ENCODE measurements at regions not wholly inside any gene's neighbourhood (a gene's known extent, or its start where the extent isn't known, plus 50 kb on each side); places are given as distances from the start of the nearest gene placed in this dataset.
"Not testable (repeated sequence)": the region's sequence is repeated elsewhere in the genome, so short reads cannot be mapped to it uniquely, and the experiment has no call there.

DNA sequence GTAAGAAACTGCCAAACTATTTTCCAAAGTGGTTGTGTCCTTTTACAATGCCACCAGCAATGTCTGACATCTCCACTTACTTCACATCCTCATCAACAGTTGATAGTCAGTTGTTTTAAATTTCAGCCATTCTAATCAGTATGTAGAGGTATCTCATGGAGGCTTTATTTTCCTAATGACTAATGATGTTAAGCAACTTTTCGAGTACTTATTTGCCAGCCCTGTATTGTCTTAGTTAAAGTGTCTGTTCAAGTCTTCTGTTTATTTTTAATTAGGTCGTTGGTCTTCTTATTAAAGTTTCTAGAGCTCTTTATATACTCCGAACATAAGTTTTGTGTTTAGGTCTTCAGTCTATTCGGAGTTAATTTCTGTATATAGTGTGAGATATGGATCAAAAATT lies 54.9 kb upstream of the NBPF12 start:
- DNase-seq (ENCODE audit: low spot score); H3K4me1 ChIP-seq; H3K36me3 ChIP-seq; H3K27ac ChIP-seq; H3K4me3 ChIP-seq; H3K9me3 ChIP-seq; H3K27me3 ChIP-seq: not testable (repeated sequence)

DNA sequence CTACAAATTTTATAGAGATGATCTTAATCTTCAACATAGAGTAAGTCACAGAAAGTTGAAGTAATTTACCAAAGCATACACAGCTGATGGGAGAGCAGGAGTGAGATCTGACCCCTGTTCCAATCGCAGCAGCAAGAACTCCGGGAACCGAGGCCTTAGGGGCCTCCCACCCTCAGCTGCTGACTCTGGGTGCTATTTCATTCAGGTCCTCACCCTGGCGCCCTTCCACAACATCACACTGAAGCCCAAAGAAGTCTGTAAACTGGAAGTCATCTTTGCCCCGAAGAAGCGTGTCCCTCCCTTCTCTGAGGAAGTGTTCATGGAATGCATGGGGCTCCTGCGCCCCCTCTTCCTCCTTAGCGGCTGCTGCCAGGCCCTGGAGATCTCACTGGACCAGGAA lies 57.0 kb upstream of the NBPF12 start:
- DNase-seq (ENCODE audit: low spot score); H3K9me3 ChIP-seq; H3K27ac ChIP-seq; H3K4me3 ChIP-seq; H3K27me3 ChIP-seq; H3K36me3 ChIP-seq; H3K4me1 ChIP-seq: not testable (repeated sequence)

DNA sequence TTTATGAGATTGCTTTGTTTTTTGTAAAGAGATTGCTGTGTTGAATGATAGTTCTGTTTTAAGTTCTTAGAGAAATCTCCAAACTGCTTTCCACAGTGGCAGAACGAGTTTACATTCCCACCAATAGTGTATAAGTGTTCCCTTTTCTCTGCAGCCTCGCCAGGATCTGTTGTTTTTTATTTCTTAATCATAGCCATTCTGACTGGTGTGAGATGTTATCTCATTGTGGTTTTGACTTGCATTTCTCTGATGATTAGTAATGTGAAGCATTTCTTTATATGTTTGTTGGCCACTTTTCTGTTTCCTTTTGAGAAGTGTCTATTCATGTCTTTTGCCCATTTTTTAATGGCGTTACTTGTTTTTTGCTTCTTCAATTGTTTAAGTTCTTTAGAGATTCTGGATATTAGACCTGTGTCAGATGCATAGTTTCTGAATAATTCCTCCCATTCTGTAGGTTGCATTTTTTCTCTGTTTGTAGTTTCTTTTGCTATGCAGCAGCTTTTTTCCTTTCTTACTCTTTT lies 74.3 kb upstream of the NBPF12 start:
- H3K27ac ChIP-seq; H3K4me3 ChIP-seq; H3K36me3 ChIP-seq; H3K4me1 ChIP-seq; H3K9me3 ChIP-seq; H3K27me3 ChIP-seq; DNase-seq (ENCODE audit: low spot score): not testable (repeated sequence)

DNA sequence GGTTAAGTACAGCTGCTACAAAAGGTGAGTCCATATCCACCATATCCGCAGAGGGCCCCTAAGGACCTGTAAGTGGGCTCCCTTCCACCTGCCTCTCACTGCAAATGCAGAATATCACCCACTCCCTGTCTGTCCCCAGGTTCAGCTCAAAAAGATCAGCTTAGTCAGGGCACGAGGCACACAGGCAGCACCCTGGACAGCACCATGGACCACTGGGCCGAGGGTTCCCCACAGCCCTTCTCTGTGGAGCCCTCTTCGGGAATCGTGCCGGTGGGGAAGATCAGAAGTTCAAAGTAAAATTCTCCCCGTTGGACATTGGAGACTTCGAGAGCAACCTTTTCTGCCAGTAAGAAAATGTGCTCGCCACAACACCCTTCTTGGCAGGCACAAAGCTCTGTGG lies 85.0 kb upstream of the NBPF12 start:
- not testable (repeated sequence) for H3K4me3 ChIP-seq; H3K9me3 ChIP-seq; H3K27ac ChIP-seq; DNase-seq (ENCODE audit: low spot score); H3K36me3 ChIP-seq; H3K4me1 ChIP-seq; H3K27me3 ChIP-seq

DNA sequence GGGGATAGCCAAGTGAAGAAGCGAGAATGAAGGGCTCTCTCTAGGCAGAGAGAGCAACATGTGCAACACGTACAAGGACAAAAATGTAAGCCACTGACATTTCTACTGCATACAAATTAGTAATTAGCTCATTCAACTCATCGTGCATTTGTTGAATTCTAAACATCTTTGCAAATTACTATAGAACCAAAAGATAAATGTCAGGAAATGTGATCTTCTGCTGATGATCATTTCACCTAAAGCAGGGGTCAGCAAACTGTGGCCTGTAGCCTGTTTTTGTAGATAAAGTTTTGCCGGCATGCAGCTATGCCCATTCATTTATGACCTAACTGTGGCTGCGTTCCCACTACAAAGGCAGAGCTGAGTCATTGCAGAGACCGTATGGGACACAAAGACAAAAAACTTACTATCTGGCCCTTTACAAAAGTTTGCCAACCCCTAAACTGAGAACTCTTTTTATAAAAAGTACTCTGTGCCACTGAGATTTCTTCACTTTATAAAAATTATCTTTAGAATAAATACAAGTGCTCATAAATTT lies 87.7 kb upstream of the NBPF12 start:
- not testable (repeated sequence) for H3K9me3 ChIP-seq; H3K36me3 ChIP-seq; DNase-seq (ENCODE audit: low spot score); H3K4me1 ChIP-seq; H3K4me3 ChIP-seq; H3K27ac ChIP-seq; H3K27me3 ChIP-seq

DNA sequence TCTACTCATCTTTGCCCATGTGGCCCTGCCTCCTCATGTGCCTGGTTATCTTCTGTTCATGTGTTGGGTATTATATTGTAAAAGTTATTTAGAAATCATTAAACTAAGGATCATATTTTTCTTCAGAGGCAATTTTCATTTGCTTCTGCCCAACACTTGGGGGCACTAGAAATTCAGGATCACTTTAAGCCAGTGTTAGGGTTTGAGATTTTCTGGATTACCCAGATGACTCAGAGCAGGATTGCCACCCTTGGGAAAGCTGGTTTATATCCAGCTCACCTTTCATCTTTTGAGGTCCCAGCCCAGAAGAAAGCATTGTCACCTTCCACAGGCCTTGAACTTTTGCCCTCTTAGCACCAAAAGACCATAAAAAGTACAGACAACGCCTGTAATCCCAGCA lies 99.4 kb upstream of the NBPF12 start:
- H3K4me3 ChIP-seq; DNase-seq (ENCODE audit: low spot score); H3K4me1 ChIP-seq; H3K36me3 ChIP-seq; H3K27me3 ChIP-seq; H3K9me3 ChIP-seq; H3K27ac ChIP-seq: not testable (repeated sequence)

DNA sequence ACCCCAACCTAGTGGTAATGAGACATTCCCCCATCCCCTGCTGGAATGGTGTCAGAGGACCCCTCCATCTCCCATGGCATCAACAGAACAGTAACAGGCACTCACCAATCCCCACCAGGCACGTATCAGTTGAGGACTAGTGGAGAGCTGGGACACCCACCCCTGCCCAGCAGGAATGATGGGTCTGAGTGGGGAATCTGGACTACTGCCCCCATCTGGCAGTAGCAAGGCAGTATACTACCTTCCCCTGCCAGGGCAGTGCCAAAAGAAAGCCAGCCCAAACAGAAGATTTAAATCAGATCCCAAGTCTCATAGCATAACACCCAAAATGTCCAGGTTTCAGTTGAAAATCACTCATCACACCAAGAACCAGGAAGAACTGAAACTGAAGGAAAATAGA lies 111.2 kb upstream of the NBPF12 start:
- H3K27ac ChIP-seq; H3K4me1 ChIP-seq; H3K9me3 ChIP-seq; H3K27me3 ChIP-seq; DNase-seq (ENCODE audit: low spot score); H3K36me3 ChIP-seq; H3K4me3 ChIP-seq: not testable (repeated sequence)

DNA sequence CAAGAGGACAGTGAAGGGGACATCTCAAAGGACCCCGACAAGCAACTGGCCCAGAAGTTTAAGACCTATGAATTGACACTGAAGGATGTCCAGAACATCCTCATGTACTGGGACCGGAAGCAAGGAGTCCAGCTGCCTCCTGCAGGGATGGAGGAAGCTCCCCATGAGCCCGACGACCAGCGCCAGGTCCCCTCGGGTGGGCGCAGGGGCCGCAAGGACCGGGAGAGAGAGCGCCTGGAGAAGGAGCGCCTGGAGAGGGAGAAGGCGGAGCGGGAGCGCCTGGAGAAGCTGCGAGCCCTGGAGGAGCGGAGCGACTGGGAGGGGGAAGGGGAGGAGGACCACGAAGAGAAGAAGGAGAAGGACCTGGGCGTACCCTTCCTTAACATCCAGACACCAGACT lies 143.9 kb upstream of the NBPF12 start:
- not testable (repeated sequence) for H3K4me3 ChIP-seq, H3K27me3 ChIP-seq

DNA sequence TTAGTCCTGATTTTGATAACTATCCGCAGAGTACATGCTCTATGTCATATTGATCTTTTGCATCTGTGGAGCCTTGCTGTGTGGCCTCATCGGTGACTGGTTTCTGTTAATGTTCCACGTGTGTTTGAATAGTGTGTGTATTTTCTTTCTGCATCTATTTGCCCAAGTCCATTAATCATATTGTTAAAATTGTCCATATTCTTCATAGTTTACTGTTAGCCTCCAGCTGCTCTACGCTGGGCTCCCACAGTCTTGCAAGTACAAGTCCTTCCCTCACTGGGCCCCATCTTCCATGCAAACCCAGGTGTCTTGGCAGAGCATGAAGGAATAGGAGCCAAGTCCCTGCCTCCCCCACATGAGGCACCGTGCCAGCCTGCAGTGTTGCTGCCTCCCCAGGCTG lies 145.4 kb upstream of the NBPF12 start:
- H3K27me3 ChIP-seq; H3K27ac ChIP-seq; H3K9me3 ChIP-seq; H3K4me1 ChIP-seq; H3K4me3 ChIP-seq; H3K36me3 ChIP-seq; DNase-seq (ENCODE audit: low spot score): not testable (repeated sequence)

More for the DNA sequence above, 143.9 kb upstream of the NBPF12 start:
- not testable (repeated sequence) for DNase-seq (ENCODE audit: low spot score); H3K4me1 ChIP-seq; H3K9me3 ChIP-seq; H3K27ac ChIP-seq; H3K36me3 ChIP-seq

DNA sequence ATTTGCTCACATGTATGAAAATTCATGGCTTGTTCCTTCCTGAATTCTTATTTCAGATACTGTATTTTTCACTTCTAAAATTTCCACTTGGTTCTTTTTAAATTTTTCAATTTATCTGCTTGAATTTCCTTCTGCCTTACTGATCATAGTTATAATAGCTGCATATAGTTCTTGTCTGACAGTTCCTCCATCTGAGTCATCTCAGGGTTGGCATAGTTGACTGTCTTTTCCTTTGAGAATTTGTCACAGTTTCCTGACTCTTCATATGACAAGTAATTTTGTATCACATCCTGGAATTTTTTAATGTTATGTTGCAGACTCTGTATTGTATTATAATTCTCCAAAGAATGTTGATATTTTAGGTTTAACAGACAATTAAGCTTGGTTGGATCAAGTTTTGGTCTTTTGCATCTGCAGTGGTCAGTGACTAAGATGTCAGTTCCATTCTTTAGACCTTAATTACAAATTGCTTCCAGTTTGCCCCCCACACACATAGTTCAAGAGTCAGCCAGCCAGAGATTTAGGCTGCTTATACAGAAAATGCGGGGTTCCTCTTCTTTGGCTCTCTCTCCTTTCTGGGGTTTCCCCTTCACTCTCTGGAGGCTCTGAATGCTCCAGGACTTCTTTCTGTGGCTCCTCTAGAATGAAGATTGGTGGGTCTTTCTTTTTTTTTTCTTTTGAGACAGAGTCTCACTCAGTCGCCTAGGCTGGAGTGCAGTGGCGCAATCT lies 153.7 kb upstream of the NBPF12 start:
- not testable (repeated sequence) for H3K27ac ChIP-seq; H3K36me3 ChIP-seq; DNase-seq (ENCODE audit: low spot score); H3K4me1 ChIP-seq; H3K9me3 ChIP-seq; H3K27me3 ChIP-seq; H3K4me3 ChIP-seq

DNA sequence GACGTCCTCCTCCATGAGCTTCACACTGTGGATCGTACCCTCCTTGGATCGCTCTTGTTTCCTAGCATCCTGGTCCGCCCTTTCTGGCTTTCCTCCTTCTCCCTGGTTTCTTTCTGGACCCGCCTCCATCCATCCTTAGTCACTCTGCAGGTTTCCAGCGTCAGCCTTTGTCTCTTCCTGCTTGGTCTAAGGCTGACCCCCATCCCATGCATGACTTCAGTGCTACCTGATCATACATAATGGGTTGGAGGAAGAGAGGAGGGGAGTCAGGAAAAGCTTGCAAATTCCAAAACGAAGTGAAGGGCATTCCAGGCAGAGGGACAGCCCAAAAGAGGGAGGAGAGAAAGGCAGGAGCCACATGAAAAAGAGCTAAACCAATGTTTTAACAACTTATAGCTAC lies 156.9 kb upstream of the NBPF12 start:
- H3K27ac ChIP-seq; H3K4me3 ChIP-seq; H3K36me3 ChIP-seq; H3K27me3 ChIP-seq; DNase-seq (ENCODE audit: low spot score); H3K9me3 ChIP-seq; H3K4me1 ChIP-seq: not testable (repeated sequence)

DNA sequence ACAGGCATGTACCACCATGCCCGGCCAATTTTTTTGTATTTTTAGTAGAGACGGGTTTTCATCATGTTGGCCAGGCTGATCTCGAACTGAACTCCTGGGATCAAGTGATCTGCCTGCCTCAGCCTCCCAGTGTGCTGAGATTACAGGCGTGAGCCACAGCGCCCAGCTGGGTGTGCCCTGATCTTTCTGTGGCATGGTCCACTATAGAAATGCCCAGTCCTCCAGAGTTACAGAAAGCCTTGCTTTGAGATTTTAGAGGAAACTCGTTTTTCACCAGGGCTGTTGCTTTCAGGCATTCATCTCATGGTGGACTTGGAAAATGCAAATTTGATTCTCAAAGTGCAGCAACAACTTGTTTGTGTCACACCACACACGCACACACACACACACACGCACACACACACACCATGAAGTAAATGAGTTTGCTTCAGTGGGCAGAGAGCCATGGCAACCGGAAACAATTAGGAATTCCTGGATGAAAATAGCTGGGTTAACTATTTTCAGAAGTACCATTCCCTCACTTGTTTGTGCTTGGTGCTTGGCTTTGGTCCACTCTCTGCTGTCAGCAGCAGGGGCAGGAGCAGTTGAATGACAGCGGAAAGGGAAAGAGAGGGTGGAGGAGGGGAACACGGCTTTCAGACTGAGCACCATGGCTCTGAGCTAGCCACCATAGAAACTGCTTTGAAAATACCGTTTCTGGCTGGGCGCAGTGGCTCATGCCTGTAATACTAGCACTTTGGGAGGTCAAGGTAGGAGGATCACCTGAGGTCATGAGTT lies 160.1 kb upstream of the NBPF12 start:
- not testable (repeated sequence) for H3K27me3 ChIP-seq; H3K27ac ChIP-seq; H3K4me1 ChIP-seq; H3K36me3 ChIP-seq; H3K9me3 ChIP-seq; DNase-seq (ENCODE audit: low spot score); H3K4me3 ChIP-seq

DNA sequence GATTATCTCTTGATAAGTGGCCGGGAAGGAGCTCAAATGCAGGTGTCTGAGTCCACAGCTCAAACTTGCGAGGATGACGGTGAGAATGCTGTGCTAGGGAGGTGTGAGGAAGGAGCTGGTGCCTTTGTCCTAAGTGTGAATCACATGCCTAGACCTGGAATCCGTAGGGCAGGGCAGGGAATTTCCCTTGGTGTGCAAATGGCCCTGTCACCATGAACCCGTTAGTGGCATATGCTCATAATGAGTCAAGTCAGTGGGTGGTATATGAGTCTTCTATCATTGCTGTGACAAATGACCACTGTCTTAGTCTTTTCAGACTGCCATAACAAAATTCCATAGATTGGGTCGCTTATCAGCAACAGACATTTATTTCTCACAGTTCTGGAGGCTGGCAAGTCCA lies 163.1 kb upstream of the NBPF12 start:
- not testable (repeated sequence) for DNase-seq (ENCODE audit: low spot score); H3K4me3 ChIP-seq; H3K36me3 ChIP-seq; H3K9me3 ChIP-seq; H3K27me3 ChIP-seq; H3K27ac ChIP-seq; H3K4me1 ChIP-seq

DNA sequence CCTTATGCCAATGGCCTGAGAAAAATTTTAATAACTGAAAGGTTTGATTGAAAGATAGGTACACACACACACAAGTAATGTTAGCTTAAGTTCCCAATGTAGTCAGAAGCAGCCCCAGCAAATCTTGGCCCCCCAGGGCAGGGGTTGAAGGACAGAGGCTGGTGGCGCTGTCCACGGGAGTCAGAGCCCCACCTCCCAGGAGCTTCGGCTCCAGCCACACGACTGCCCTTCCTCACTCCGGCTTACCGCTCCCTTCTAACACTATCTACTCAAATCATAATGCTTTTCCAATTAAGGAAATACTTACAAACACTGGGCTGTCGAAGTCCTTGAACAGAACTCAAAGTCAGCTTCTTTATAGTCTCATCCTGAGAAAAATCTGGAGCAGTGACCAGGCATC lies 163.9 kb upstream of the NBPF12 start:
- H3K27me3 ChIP-seq; H3K36me3 ChIP-seq; H3K4me1 ChIP-seq; H3K9me3 ChIP-seq; H3K27ac ChIP-seq; DNase-seq (ENCODE audit: low spot score); H3K4me3 ChIP-seq: not testable (repeated sequence)

DNA sequence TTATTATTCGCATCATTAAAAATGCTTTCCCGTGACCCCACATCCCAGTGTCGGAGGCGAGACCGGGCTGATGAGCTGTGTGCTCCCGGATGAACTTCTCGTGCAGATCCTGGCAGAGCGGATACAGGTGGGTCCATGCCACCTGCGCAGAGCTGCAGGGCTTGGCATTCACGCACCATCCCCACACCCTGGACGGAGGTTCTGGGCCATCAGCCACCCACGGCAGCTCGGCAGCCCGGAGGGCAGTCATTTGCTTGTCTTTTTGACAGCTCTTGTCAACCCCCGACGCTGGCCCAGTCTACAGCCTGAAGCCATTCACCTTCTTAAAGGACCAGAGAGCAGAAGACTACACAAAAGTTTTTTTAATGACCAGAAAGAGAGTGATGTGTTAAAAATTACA lies 166.7 kb upstream of the NBPF12 start:
- not testable (repeated sequence) for H3K4me1 ChIP-seq; H3K36me3 ChIP-seq; DNase-seq (ENCODE audit: low spot score); H3K4me3 ChIP-seq; H3K27me3 ChIP-seq; H3K27ac ChIP-seq; H3K9me3 ChIP-seq

All from right atrium auricular region (tissue), 2 donors.